Keratinocyte (primary cell): ENCODE measurements at regions not wholly inside any gene's neighbourhood (a gene's known extent, or its start where the extent isn't known, plus 50 kb on each side); places are given as distances from the start of the nearest gene placed in this dataset.

Source experiments
- DNase-seq: peaks from one replicate; pipeline ENCODE4 v3.0.0-alpha.2; 2011; ENCODE audit warnings: low read depth, missing footprints, low spot score
- FAIRE-seq: peaks from 2 replicates; lab custom pipeline; 2011; peaks lifted over from hg19 to GRCh38; lab: Jason Lieb, UNC
- H2AFZ ChIP-seq: 2 replicates; pipeline ENCODE4 v1.6.0; 2012; ENCODE audit warnings: low read length, control low read depth, inconsistent platforms; ENCODE audit not compliant: control insufficient read depth
- H3K27ac ChIP-seq: 2 replicates; pipeline ENCODE4 v1.5.1; 2011; ENCODE audit warnings: low read length; ENCODE audit not compliant: control insufficient read depth, insufficient read depth
- H3K27me3 ChIP-seq: 3 replicates; pipeline ENCODE4 v1.6.0; 2011; ENCODE audit warnings: low read length; ENCODE audit not compliant: control insufficient read depth, insufficient read depth; ENCODE audit errors: extremely low read depth
- H3K36me3 ChIP-seq, 2 experiments: 2 replicates in 1 of 2; 3 replicates in 1 of 2; pipeline ENCODE4 v1.5.1; 2011; ENCODE audit warnings: low read length in 2 of 2, mild to moderate bottlenecking in 1 of 2; ENCODE audit not compliant: control insufficient read depth in 2 of 2, insufficient read depth in 2 of 2; ENCODE audit errors: extremely low read depth in 1 of 2
- H3K4me1 ChIP-seq: 3 replicates; pipeline ENCODE4 v1.5.1; 2011; ENCODE audit warnings: low read length; ENCODE audit not compliant: control insufficient read depth, insufficient read depth; ENCODE audit errors: extremely low read depth
- H3K4me2 ChIP-seq: 3 replicates; pipeline ENCODE4 v1.6.0; 2011; ENCODE audit warnings: low read depth, low read length; ENCODE audit not compliant: control insufficient read depth, insufficient read depth; ENCODE audit errors: extremely low read depth
- H3K4me3 ChIP-seq, 3 experiments: fragments of 200-600 bp in 1 of 3; sonication (generic) in 1 of 3; 2 replicates in 2 of 3; 3 replicates in 1 of 3; pipeline ENCODE4 v1.5.1; 2011 to 2016; ENCODE audit warnings: low read length in 3 of 3, mild to moderate bottlenecking in 3 of 3, control low read depth in 2 of 3, inconsistent platforms in 1 of 3, low read depth in 1 of 3, mixed read lengths in 1 of 3, mixed run types in 1 of 3, moderate library complexity in 1 of 3; ENCODE audit not compliant: control insufficient read depth in 2 of 3, insufficient read depth in 2 of 3; ENCODE audit errors: extremely low read depth in 1 of 3
- H3K79me2 ChIP-seq: 2 replicates; pipeline ENCODE4 v1.6.0; 2012; ENCODE audit warnings: low read length; ENCODE audit not compliant: control insufficient read depth, insufficient read depth
- H3K9ac ChIP-seq: 3 replicates; pipeline ENCODE4 v1.6.0; 2011; ENCODE audit warnings: low read length; ENCODE audit not compliant: control insufficient read depth, insufficient read depth; ENCODE audit errors: extremely low read depth
- H3K9me1 ChIP-seq: 3 replicates; pipeline ENCODE4 v1.6.0; 2011; ENCODE audit warnings: low read length; ENCODE audit not compliant: control insufficient read depth, insufficient read depth; ENCODE audit errors: extremely low read depth
- H3K9me3 ChIP-seq: 2 replicates; pipeline ENCODE4 v1.5.1; 2012; ENCODE audit warnings: low read depth, low read length; ENCODE audit not compliant: control insufficient read depth
- H4K20me1 ChIP-seq: 3 replicates; pipeline ENCODE4 v1.6.0; 2011; ENCODE audit warnings: low read length; ENCODE audit not compliant: control insufficient read depth, insufficient read depth; ENCODE audit errors: extremely low read depth
- EZH2 ChIP-seq: IDR thresholded peaks from one replicate; pipeline ENCODE4 v1.6.1; 2012; ENCODE audit warnings: inconsistent platforms, mild to moderate bottlenecking, low read length, moderate library complexity
- dilution Hi-C: fragments of 300-500 bp; cut with MboI; formaldehyde crosslinking; loops from one replicate; pipeline ENCODE4 v1.7.0; 2020; ENCODE audit warnings: low sequenced_read_pairs; ENCODE audit not compliant: extremely low pct_ligation_motif_present
- TF ChIP-seq, protein P1 (sequence below), 3 experiments: IDR thresholded peaks in 1 of 3; conservative IDR thresholded peaks in 1 of 3; optimal IDR thresholded peaks in 1 of 3; 2 replicates in 2 of 3; 3 replicates in 1 of 3; pipeline versions ENCODE3 to v1.5.1; 2011; ENCODE audit warnings: low read length in 3 of 3, mild to moderate bottlenecking in 3 of 3, moderate library complexity in 2 of 3, control low read depth in 1 of 3, inconsistent platforms in 1 of 3; ENCODE audit not compliant: insufficient read depth in 2 of 3; ENCODE audit errors: extremely low read depth in 1 of 3

DNA sequence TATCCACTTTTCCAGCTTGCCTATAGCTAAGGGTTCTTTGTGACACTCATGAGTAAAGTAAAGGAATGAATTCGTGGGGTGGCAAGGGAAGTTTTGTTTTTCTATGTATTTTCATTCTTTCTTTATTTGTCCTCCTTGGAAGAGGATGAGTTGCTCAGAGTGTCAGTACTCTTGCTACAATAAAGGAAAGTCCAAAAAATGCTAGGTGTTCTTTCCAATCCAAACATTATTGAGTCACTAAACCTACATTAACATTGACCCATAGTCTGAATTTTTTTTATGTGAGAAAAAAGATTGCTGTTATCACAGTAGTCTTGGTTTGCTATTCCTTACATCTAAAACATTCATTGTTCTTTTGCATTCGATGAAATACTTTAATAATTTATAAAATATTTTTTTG lies 959.9 kb upstream of the ADGRL4 start:
- Histone ChIP-seq H3K4me1 (no peaks in the 10 kb centered on the region), H3K79me2 (no peaks in the 10 kb centered on the region), H3K27me3 (no peaks in the 10 kb centered on the region), H3K4me2 (no peak overlapping the region), H4K20me1 (no peaks in the 10 kb centered on the region), H2AFZ (no peak overlapping the region), H3K36me3 (no peaks in the 10 kb centered on the region), H3K9me3 (no peaks in the 10 kb centered on the region), H3K9me1 (no peaks in the 10 kb centered on the region), H3K27ac (no peak overlapping the region), H3K4me3 (no peak overlapping the region), H3K9ac (no peak overlapping the region)
- no peak for FAIRE-seq
- DNase-seq, result no peak
- dilution Hi-C loops, result no loop called here
- TF ChIP-seq, protein P1, sequence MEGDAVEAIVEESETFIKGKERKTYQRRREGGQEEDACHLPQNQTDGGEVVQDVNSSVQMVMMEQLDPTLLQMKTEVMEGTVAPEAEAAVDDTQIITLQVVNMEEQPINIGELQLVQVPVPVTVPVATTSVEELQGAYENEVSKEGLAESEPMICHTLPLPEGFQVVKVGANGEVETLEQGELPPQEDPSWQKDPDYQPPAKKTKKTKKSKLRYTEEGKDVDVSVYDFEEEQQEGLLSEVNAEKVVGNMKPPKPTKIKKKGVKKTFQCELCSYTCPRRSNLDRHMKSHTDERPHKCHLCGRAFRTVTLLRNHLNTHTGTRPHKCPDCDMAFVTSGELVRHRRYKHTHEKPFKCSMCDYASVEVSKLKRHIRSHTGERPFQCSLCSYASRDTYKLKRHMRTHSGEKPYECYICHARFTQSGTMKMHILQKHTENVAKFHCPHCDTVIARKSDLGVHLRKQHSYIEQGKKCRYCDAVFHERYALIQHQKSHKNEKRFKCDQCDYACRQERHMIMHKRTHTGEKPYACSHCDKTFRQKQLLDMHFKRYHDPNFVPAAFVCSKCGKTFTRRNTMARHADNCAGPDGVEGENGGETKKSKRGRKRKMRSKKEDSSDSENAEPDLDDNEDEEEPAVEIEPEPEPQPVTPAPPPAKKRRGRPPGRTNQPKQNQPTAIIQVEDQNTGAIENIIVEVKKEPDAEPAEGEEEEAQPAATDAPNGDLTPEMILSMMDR (optimal IDR thresholded peaks at IDR 0.05 in 1 of 3, IDR thresholded peaks at IDR 0.05 in 1 of 3, conservative IDR thresholded peaks at IDR 0.05 in 1 of 3; ENCODE audit: extremely low read depth in 1 of 3, insufficient read depth in 2 of 3, low read length in 3 of 3), result no peak
- no peak for TF ChIP-seq EZH2

DNA sequence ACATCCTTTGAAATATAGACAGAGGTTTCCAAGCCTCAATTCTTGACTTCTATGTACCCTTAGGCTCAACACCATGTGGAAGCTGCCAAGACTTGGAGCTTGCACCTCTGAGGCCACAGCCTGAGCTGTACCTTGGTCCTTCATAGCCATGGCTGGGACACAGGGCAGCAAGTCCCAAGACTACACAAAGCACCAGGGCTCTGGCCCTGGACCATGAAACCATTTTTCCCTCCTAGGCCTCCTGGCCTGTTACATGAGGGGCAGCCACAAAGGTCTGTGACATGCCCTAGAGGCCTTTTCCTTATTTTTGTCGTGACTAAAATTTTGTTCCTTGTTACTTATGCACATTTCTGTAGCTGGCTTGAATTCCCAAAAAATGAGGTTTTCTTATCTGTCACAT lies 953.1 kb upstream of the ADGRL4 start:
- TF ChIP-seq, protein P1 (optimal IDR thresholded peaks at IDR 0.05 in 1 of 3, IDR thresholded peaks at IDR 0.05 in 1 of 3, conservative IDR thresholded peaks at IDR 0.05 in 1 of 3; ENCODE audit: extremely low read depth in 1 of 3, insufficient read depth in 2 of 3, low read length in 3 of 3), result no peak
- no peak for TF ChIP-seq EZH2
- no peak overlapping the region for H3K4me3 ChIP-seq
- no peak overlapping the region for H2AFZ ChIP-seq
- H3K27me3 ChIP-seq, result no peaks in the 10 kb centered on the region
- dilution Hi-C loops, result no loop called here
- H3K9me1 ChIP-seq, result no peaks in the 10 kb centered on the region
- H3K4me2 ChIP-seq, result no peak overlapping the region
- no peak overlapping the region for H3K9ac ChIP-seq
- H3K27ac ChIP-seq, result no peak overlapping the region
- H3K4me1 ChIP-seq, result no peaks in the 10 kb centered on the region
- no peaks in the 10 kb centered on the region for H4K20me1 ChIP-seq
- no peak for DNase-seq
- H3K79me2 ChIP-seq, result no peaks in the 10 kb centered on the region
- H3K9me3 ChIP-seq, result no peaks in the 10 kb centered on the region
- no peak for FAIRE-seq
- H3K36me3 ChIP-seq, result no peaks in the 10 kb centered on the region
